GM18867 (cell line): ENCODE measurements at regions not wholly inside any gene's neighbourhood (a gene's known extent, or its start where the extent isn't known, plus 50 kb on each side); places are given as distances from the start of the nearest gene placed in this dataset.
"Not testable (repeated sequence)": the region's sequence is repeated elsewhere in the genome, so short reads cannot be mapped to it uniquely, and the experiment has no call there.

Experiments used
- ATAC-seq: cut with Tn5 transposase; IDR thresholded peaks from one replicate; pipeline ENCODE4 v1.9.1; 2021; ENCODE audit warnings: mild to moderate bottlenecking, moderate library complexity; ENCODE audit not compliant: unreplicated experiment

DNA sequence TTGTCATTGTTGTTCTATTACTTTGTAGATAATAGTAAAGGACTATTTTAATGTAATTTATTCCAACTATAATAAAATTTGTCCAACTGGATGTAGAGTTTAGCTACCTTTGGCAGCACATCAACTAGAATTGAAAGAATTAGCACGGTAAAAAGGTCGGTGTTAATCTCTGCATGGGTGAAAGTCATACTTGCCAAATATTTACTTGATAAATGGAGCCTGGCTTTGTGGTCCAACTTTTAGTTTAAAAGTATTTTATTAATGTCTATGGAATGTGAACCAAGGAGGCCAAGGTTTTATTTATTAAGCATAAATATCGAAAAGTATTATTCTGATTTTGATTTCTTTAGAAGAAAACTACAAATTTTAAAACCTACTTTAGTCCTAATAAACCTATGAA is 1389.0 kb downstream of the PCDH9 start:
- no peak for ATAC-seq

DNA sequence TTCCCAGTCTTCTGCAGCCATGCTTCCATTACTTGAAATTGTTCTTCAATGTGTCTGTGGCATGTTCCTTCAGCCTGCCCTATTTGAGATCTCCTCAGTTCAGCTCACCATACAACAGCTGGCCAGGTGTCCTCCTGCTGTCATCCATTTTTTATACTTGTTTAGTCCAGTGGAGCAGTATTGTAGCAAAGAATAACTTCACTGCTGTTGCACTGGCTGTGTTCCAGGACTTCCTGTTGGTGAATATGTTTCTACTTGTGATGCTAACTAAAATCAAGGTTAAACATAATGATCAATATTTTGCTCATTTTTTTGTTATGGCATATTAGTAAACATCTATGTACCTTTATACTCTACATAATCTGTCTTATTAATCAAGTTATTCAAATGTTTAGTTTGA is 1394.1 kb downstream of the PCDH9 start:
- no peak for ATAC-seq

DNA sequence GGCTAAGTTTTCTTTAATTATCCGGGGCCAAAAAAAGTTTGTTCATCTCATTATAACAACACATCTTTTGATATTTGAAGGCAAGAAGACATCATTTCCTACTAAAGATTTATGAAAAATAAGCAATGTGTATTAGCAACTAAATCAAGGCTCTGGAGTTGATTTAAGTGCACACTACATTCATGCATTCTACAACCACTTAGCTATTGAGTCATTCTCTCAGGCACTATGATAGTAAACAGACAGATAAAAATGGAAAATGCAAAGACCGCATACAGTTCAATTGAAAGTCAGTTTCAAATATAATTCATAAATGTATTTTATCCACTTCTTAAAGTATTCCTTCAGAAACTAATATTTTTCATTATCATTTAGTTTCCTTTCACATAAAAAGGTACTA is 1395.2 kb downstream of the PCDH9 start:
- ATAC-seq = no peak

DNA sequence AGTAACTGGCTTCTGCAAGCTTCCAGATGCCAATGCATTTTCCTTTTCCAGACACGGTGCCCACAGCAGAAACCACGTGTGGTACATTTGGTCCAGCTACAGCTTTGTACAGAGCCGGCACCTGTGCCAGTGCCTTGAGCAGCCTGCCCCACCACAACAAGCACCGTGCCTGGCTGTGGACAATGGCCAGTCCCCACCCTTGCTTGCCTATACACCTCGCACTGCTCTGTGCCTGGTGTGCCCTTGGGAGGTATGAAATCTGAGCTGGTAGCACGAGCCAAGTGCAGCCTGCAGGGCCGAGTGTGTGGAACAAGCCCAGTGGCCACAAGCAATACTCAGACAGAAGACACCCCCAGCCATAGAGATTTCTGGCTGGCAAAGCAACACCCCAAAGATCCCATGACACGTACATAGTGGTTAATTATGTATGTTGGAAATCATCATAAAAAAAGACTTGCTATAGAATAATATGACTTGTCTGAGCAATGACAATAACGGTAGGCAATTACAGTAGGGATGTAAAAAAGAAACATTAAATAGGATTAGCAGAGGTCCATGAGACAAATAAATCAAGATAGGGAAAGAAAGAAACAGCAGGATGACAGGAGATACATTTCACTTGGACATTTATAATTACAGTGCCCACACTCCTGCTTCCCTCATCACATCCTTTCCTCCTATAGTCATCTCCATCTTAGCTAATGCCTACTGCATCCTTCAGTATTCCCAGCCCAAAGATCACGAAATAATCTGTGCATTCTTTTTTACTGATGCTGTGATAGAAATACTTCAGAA is 1399.5 kb downstream of the PCDH9 start:
- no peak for ATAC-seq

DNA sequence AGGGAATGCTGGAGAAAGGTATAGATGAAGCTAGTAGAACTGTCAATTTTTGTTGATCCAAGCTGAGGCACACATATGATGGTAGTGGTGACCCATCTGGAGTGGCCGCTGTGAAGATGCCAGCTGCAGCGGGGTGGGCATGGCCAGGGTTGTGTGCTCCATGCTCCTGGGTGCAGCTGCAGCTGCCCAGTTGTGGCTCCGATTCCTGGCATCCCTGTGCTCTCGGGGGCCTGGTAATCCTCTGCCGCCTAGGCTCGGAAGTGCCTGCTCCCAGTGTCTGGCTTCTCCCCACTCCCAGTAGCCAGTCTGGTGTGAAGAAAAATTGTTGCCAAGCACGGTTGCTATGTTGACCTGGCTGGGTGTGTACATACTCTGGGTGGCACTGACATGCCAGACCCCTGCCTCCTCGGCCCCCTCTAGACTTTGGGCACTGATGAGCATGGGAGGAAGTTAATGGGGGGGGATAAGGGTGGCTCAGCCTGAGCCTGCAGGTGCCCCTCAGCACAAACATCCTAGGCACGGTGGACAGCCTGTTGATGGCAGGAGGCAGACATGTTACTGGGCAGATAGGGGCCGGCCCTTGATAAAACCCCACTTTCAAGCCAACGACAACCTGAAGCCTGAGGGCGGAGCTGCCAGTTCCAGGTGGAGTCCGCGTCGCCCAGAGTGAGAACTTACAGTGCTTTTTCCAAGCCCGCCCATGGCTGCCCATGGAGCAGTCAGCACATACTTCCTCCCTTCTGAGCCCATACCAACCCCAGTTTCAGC is 1400.7 kb downstream of the PCDH9 start:
- ATAC-seq = no peak

DNA sequence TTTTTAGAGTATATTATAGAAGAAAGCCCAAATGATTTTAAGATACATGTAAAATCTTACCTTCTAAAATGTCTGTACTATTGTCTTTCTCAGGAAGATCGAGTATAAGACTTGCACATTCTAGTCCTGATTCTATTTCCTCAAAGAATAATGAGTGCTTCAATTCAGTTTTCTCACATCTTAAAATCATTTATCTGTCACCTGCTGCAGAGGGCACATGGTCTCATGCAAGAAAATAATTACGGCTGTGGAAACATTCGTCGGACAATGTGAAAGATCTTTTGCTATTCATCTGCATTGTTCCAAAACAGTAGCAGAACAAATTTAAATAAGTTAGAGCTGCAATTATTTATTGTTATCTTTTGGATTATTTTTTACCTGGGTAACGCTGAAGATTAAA is 1403.5 kb downstream of the PCDH9 start:
- ATAC-seq = no peak

DNA sequence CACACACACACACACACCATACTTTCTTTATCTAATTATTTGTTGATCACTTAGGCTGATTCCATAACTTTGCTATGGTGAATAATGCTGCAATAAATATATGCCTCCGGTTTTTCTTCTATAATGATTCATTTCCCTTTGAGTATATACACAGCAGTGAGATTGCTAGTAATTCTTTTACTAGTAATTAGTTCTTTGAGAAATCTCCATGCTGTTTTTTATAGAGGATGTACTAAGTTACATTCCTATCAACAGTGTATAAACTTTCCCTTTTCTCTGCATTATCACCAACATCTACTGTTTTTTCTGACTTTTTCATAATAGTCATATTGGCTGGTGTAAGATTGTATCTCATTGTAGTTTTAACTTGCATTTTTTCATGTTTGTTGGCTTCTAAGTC is 1405.1 kb downstream of the PCDH9 start:
- no peak for ATAC-seq

DNA sequence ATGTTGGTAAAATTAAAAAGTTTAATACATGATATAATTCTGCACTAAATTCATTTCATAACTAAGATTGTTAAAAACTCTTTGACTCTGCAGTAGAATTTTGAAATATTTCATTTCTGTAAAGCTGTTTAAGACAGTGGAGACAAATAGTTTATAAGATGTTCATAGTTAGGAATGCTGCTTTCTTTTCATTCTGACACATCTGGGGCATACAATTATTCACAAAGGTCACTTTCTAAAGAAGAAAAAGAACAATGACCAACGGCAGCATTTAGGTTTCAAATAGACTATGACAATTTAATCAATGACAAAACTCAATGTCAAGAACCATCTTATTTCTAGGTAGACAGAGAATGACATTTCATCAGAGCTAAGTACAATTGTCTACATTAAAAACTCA is 1422.1 kb downstream of the PCDH9 start:
- ATAC-seq = no peak

DNA sequence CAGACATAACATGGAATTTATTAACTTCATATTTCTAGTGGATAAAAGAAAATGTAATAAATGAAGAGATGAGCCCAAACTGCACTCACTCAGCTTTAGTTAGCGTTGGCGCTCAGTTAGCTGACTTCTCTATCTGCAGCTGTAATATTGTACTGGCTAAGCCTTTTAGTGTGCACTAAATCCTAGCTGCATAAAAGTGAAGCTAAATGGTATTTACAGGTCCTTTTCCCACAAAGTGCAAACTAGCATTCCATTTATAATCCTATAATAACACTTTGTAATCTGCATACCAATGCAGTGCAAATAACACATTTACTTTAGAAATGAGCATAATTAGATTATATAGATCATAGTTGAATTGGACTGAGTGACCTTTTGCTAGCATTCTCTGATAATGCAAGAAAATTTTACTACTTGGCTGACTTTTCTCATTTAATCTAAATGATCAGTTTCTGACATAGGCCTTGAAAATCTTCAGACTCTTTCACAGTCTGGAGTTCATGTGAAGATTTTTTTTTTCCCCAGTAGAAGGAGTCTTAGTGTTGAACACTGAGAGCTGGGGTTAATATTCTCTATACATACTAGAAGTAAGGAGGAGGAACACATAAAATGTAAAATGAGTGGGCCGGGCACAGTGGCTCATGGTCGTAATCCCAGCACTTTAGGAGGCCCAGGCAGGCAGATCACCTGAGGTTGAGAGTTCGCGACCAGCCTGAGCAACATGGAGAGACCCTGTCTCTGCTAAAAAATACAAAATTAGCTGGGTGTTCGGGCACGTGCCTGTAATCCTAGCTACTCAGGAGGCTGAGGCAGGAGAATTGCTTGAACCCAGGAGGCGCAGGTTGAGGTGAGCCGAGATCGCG is 1426.4 kb downstream of the PCDH9 start:
- no peak for ATAC-seq

DNA sequence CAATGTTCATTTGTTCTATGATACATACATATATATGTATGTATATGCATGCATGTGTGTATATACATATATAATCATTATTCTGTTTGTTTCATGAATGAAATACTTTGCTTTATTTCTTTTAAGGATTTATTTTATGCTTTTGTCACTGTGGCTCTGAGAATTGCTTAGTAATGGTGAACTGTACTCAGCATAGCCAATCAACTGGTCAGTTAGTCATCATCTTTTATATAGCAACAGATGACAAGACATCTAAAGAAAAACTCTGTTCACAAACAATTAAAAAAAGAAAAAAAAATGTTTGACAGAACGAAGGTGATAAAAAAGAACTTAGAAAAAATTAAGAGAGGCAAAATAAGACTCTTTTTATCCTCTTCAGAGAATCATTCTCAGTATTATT is 1440.3 kb downstream of the PCDH9 start:
- ATAC-seq = no peak

DNA sequence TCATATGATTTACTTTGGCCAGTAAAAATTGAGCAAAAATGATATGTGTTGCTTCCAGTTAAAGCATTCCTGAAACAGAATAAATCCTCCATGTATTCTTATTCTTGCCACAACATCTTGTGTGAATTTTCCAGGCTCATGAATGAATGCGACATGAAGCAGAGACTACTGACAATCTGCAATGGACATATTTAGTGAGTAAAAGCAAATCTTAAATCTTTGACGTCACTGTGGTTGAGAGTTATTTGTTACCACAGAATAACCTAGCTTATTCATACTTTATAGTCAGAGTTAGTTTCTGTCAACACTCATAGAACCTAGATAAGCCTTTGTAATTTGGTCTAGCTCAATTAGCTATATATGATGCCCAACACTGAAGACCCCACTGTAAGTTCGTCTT is 1443.1 kb downstream of the PCDH9 start:
- no peak for ATAC-seq

DNA sequence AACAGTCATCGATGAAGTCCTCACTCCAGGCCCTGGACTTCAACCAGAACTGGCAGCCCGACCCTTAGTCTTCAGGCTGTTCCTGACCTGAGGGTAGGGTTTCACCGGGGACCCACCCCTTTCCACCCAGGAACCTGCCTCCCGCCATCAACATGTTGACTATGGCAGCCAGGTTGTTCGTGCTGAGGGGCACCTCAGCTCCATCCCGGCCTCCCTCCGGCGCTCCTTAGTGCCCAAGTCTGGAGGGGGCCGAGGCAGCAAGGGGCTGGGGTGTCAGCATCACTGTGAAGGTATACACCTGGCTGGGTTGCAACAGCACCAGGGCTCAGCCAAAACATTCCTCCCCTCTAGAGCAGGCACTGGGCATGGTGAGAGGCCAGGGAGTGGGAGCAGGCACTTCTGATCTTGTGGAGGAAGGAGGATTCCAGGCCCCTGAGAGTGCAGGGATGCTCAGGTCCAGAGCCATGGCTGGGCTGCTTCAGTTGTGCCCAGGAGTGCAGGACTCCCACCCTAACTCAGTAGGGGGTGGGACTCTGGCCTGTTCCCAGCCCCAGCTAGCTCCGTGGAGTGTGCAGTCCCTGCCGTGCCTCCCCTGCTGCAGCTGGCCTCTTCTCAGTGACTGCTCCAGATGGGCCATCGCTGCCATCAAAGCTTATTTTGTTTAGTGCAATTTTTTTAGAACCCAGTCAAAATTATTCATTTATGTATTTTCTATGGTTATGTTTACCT is 1445.9 kb downstream of the PCDH9 start:
- no peak for ATAC-seq

DNA sequence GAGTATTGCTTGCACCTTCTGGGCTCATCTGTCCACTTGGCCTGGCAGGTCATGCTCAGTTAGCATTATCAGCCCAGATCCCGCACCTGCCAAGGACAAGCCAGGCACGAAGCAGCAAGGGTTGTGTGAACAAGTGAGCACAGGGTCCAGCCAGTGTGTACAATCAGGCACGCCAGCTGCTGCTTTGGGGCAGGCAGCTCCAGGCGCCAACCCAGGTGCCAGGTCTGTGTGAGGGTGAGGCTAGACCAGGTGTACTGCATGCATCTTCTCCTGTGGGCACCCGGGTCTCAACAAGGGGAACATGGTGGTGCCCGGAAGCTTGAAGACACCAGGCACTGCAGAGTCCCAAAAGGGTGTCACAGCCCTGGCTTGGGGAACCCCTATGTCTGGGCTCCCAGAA is 1446.8 kb downstream of the PCDH9 start:
- no peak for ATAC-seq

DNA sequence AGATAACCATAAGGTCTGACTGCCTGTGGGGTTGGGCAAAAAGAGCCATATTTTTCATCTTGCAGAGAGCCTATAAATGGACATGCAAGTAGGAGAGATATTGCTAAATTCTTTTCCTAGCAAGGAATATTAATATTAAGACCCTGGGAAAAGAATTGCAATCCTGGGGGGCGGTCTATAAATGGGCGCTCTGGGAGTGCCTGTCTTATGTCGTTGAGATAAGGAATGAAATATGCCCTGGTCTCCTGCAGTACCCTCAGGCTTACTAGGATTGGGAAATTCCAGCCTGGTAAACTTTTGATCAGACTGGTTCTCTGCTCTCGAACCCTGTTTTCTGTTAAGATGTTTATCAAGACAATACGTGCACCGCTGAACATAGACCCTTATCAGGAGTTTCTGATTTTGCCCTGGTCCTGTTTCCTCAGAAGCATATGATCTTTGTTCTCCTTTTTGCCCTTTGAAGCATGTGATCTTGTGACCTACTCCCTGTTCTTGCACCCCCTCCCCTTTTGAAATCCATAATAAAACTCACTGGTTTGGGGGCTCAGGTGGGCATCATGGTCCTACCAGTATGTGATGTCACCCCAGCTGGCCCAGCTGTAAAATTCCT is 1458.3 kb downstream of the PCDH9 start:
- ATAC-seq = not testable (repeated sequence)

DNA sequence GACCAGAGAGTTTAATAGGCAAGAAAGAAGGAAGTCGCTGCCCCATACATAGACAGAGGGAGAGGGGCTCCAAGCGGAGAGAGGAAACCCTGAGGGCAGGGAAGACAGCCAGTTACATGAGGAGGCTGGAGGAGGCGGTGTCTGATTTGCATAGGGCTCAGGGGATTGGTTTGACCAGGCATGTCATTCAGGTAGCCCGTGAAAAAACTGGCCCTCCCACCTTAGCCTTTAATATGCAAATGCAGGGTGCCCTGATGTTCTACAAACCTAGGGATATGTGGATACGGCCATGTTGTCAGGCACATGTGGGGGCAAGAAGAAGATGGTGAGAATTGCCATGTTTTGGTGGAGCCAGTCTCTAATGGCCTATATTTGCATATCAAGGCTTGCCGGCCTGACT is 1461.6 kb downstream of the PCDH9 start:
- no peak for ATAC-seq

DNA sequence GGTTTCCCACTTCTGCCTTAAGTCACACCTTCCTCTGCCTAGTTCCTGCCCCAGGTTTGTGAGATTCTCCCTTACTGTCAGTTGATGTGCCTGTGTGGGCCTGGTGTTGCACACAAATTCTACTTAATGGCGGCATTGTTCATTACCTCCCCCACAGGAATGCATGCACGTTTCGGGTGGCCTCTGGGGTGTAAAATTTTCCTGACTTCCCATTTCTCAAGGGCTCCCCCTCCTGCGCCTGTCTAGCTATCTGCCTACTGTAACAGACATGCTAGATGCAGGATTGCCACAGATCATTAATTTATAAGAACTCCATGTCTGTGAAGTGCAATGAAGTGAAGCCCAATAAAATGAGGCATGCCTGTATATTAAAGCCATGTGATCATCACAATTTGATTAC is 1466.3 kb downstream of the PCDH9 start:
- no peak for ATAC-seq

DNA sequence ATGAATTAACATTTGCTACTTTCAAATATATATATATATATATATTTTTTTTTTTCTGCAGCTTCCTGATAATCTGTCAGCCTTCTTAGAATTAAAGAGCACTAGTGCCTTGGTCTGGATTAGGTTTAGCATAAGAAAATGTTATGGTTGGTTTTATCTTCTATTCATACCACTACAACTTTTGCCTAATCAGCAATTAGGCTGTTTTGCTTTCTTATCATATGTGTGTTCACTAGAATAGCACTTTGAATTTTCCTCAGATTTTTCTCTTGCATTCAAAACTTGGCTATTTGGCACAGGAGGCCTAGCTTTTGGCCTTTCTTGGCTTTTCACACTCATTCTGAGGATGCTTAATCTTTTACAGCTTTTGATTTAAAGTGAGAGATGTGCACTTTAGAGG is 1468.1 kb downstream of the PCDH9 start:
- ATAC-seq = no peak

DNA sequence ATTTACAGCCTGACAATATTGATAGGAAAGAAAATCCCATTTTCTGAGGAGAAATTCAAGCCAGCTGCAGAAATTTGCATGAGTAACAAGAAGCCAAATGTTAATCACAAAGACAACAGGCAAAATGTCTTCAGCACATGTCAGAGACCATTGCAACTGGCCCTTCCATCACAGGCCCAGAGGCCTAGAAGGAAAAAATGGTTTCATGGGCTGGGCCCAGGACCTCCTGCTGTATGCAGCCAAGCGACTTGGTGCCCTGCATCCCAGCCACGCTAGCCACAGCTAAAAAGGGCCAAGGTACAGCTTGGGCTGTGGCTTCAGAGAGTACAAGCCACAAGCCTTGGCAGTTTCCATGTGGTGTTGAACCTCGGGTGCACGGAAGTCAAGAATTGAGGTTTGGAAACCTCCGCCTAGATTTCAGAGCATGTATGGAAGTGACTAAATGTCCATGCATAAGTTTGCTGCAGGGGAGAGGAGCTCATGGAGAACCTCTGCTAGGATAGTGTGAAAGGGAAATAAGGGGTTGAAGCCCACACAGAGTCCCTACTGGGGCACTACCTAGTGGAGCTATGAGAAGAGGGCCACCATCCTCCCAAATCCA is 1474.0 kb downstream of the PCDH9 start:
- no peak for ATAC-seq

DNA sequence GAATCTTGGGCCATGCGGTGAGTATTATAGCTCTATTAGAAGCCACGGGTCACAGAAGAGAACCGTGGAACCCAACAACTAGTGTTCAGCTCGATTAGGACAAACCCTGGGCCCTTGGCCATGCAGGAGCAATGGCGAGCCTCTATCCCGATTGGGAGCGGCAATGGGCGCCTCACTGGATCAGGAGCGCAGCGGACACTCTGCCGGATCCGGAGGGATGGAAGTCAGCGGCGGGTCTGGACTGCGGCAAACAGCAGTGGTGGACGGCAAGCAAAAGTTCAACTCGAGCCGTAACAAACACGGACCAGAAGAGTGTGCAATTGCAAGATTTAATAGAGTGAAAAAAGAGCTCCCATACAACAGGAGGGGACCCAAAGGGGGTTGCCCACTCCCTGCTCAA is 1481.9 kb downstream of the PCDH9 start:
- no peak for ATAC-seq

DNA sequence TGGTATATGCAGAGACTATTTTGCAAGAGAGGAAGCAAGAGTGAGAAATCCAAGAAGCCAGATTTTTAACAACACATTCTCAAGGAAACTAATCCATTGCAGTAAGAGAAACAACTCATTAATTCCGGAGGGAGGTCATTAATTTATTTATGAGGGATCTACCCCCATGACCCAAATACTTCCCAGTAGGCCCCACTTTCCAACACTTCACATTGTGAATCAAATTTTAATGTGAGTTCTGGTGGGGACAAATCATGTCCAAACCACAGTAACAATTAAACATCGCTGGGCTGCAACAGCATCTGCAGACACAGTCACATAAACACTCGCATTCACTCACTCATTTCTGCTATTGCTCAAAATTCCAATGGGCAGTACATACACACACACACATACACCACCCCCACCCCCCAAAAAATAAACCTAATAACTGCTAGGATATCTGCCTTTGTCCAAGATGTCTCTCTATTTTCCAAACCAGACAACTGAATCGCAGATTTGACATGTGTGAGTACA is 1483.7 kb downstream of the PCDH9 start:
- ATAC-seq = no peak
